Stimulated activated CD8-positive, alpha-beta memory T cell treated with anti-CD3 and anti-CD28 coated beads, Interleukin-15, amount 100 ng/mL, for 1 hour (primary cell): ENCODE measurements at regions not wholly inside any gene's neighbourhood (a gene's known extent, or its start where the extent isn't known, plus 50 kb on each side); places are given as distances from the start of the nearest gene placed in this dataset.

Source experiments
- DNase-seq: peaks from one replicate; pipeline ENCODE4 v3.0.0-alpha.2; 2020; ENCODE audit warnings: low read depth

- DNase-seq = no peak
Observed at GRCh38 chr14:71574976-71575375, 357.3 kb upstream of the RGS6 start.

DNA sequence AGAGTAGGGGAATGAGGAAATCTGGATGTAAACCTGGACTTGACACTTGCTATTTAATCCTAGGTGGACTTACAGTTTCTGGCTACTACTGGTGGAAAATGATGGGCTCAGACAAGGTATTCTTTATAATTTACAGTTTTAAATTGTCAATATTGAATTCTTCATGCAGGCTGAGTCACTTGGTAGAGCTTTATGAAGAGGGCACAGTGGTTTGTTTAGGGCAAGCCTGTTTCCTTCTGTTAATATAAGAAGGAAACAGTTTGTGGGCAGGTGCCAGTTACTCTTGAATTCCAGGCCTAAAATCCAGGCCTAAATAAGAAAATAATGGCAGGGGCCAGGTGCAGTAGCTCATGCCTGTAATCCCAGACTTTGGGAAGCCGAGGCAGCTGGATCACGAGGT is 355.8 kb upstream of the RGS6 start:
- DNase-seq = no peak

DNA sequence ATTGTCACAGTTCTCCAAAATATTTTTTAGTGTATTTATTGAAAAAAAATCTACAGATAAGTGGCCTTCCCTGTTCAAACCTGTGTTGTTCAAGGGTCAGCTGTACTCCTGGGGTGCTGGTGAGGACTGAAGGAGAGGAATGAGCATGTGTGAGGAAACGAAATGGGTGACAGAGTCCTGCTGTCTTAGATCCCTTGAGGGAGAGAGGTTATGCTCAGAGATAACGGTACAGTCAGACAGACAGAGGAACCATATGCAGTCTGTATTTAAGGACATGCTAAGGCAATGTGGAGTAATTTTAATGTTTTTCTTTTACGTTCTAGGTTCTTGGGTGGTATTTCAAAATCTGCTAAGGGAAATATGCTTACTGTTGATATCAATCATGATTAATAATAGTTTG is 352.9 kb upstream of the RGS6 start:
- DNase-seq = no peak

DNA sequence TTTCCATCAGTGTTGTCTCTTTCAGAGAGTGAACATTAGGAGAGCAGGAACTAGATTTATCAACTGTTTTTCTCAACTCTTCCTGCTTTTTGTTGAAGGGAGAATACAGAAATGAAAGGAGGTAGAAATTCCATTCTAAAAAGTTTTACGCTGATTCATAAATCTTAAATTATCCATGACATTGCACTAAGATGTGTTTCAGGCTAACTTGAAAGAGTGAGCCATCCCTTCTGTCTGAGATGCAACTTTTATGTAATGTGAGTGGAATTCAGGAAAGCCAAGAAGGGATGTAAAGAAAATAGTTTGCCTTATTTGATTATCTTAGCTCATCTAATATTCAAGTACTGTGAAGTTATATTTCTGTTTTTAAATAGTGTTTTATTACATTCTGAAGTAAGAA is 349.5 kb upstream of the RGS6 start:
- no peak for DNase-seq

DNA sequence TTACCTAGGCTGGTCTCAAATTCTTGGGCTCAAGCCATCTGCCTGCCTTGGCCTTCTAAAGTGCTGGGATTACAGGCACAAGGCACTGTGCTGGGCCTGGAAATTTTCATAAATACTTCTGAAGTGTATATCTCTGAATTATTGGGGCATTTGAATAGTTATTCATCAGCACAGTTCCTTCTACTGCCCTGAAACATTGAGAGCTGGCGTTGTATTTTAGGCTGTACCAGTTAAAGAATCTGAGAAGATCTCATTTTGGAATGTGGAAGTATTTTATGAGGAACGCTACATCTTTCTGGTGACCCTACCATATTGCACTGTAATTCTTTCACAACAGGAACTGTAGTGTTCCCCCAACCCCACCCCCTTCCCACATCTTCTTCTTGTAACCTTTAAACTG is 349.0 kb upstream of the RGS6 start:
- DNase-seq = no peak

DNA sequence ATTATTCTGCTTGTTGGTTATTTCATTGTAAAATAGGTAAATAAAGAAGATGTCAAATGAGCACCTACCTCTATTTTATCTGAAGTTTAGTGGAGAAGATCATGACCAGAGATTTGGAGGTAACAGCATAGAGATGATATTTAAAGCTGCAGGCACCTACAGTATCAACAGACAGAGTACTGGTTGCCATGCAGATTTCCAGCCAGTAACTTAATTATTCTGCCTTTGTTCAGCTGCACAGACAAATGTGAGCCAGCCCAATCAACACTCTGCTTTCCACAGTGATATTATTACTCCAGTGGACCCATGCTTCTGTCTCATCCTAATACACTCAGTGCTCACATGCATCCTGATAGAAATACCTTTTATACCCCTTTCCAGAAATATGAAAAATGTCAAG is 348.5 kb upstream of the RGS6 start:
- no peak for DNase-seq

DNA sequence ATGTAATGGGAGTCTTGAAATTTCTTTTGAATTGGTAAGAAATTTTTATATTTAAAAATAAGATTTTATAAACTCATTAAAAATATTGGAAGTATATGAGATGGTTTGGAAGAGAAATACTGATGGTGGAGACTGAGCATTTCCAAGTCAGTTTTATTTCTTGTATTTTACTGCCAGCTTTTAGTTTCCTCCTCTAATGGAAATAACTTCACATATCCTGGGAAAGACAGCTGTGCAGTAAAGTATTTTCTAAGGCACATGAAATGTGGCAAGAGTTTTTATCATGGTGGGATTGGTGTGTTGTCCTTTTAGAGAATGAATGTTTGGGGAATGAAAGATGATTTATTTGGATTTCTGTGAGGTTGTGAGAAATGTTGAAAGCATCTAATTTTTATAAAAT is 346.9 kb upstream of the RGS6 start:
- DNase-seq = no peak

- DNase-seq = no peak
Observed at GRCh38 chr14:71586131-71586897, 345.9 kb upstream of the RGS6 start.

DNA sequence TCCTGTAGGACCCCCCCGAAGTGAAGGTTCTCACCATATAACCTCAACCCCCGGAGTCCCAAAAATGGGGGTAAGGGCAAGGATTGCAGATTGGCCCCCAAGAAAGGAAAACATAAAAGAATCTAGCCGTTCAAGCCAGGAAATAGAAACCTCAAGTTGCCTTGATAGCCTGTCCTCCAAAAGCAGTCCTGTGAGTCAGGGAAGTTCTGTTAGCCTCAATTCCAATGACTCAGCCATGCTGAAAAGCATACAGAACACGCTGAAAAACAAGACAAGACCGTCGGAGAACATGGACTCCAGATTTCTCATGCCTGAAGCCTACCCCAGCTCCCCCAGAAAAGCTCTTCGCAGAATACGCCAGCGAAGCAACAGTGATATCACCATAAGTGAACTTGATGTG is 344.2 kb upstream of the RGS6 start:
- no peak for DNase-seq

DNA sequence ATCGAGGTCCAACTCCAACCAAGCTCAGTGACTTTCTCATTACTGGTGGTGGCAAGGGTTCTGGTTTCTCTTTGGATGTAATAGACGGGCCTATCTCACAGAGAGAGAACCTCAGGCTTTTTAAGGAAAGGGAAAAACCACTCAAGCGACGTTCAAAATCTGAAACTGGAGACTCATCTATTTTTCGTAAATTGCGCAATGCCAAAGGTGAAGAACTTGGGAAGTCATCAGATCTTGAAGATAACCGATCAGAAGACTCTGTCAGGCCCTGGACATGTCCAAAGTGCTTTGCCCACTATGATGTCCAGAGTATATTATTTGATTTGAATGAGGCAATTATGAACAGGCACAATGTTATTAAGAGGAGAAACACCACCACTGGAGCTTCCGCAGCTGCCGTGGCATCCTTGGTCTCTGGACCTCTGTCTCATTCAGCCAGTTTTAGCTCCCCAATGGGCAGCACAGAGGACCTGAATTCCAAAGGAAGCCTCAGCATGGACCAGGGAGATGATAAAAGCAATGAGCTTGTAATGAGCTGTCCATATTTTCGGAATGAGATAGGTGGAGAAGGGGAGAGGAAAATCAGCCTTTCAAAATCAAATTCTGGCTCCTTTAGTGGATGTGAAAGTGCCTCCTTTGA is 343.5 kb upstream of the RGS6 start:
- no peak for DNase-seq

DNA sequence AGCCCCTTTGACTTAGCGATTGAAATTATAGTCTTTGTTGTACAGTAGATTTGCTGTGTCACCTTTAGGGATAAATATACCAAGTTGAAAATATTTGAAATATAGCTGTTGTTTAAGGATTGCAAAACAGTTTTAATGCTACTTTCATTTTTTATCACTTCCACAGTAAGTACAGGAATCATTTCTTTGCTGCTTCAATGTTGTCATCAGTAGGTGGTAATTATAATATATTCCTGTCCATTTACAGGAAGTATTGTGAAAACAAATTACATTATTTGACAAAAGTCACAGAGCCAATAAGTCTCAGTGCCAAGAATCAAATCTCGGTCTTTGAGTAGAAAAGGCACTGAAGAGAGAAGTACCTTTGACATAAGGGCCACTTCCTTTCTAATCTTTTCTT is 342.6 kb upstream of the RGS6 start:
- no peak for DNase-seq

- DNase-seq = no peak
Observed at GRCh38 chr14:71590131-71590530, 342.1 kb upstream of the RGS6 start.

DNA sequence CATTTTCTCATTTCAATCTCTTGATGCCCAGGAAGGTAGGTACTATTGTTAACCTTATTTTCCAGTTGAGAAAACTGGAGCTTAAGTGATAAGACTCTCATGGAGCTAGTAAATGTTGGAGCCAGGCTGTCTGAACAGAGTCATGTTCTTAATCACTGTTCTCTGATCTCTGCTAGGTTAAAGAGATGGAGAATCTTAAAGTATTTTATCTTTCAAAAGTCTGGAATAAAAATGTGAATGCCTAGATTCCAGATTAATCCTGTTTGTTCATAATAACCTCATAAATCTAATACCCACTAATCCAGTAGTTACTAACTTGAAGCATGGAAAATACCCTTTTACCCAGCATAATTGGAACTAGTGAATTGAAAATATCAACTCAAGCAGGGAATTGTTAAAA is 341.0 kb upstream of the RGS6 start:
- DNase-seq = no peak

DNA sequence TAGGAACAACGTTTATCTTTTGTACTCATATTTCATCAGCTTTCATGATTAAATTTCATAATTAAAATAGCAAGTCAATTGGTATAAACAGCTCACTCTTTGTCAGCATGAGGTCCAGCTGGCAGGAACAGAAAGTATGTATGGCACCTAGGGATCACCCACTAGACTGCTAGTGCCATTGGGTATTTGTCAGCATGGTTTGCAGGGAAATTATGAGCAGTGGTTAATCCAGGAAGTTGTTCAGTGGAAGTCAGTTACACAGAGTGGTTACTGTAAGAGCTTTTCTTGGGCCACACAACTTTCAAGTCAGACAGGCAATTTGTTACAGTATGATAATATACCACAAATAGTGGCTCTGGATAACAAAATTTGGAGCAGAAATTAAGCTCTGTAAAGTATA is 340.3 kb upstream of the RGS6 start:
- no peak for DNase-seq

DNA sequence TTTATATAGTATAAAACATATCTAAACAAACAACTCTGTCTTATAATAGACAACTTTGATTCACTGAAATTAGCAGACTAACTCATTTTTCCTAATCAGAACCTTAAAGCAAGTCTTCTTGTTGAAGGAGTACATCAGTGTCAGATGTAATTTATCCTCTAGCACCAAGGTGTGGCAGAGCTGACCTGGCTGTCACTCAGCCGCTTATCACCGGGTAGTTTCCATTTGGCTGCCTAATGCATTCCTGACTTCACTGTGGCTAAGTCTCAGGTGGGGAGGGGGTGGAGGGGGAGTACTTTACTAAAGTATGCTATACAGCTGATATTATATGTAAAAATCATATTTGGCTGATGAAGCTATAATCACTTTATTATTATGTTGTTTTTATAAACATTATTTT is 339.9 kb upstream of the RGS6 start:
- DNase-seq = no peak

GRCh38 chr14:71593966-71594365 is 338.3 kb upstream of the RGS6 start:
- no peak for DNase-seq

- DNase-seq = no peak
Observed at GRCh38 chr14:71594821-71595220, 337.4 kb upstream of the RGS6 start.

GRCh38 chr14:71595441-71595840 is 336.8 kb upstream of the RGS6 start:
- no peak for DNase-seq

DNA sequence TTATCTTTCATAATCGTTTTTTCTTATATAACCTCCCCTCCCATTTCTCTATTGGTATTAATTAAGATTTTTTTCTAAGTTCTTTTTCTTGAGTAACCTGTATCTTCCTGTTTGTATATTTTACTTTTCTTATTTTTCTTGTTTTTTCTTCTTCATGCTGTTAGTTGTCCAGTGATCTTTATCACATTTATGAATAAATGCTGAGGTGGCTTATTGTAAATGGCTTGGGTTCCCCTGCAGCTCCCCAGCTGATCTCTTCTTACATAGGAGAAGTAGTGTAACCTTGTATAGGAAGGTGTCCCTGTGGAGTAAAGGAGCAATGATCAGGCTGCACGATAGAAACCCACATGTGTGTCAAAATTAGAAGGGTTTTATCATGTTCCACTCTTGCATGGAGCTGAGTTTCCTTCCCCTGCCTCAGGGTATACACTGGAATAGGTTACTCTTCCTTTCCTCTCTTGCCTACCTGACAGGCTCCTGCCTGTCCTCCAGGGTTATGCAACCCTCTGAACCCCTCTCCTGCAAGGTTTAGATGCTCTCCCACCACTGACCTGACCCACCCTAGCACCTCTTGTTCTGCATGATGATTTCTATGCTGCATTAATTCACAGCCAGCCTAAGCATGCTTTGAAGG is 334.8 kb upstream of the RGS6 start:
- no peak for DNase-seq

DNA sequence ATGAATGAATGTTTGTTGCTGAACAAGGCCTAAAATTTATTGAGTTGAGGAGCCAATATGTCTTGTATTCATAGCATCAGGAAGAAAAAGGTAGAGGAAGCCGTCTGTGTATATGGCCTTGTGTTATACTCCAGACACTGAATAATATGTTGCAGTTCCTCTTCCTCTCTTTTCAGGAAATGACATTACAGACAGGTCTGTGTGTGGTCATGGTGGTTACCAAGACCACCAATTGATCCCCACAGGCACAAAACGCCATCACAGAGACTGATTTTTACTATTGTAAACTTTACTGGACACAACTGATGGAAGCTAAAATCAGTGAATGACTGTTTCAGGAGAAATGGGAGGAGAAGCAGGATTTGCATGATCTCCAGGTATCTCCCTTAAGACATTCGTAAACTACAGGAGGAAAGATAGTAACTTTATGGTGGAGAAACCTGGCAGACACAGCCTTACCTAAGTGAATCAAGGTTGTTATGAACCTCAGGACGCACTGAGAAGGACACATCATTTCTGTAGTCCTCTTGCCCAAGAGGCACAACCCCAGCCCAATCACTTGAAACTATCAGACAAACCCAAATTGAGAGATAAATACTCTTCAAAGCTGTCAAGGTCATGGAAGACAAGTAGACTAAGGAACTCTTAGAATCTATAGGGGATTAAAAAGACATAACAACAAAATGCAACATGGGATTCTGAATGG is 334.1 kb upstream of the RGS6 start:
- DNase-seq = no peak

DNA sequence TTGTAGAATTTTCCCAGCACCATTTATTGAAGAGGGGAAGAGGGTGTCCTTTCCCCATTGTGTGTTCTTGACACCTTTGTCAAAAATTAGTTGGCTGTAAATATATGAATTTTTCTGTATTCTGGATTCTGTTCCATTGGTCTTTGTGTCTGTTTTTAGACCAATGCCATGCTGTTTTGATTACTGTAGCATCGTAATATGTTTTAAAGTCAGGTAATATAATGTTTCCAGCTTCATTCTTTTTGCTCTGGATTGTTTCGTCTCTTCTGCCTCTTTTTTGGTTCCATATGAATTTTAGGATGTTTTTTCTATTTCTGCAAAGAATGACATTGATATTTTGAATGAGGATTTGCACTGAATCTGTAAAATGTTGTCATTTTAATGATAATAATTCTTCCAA is 331.9 kb upstream of the RGS6 start:
- DNase-seq = no peak

DNA sequence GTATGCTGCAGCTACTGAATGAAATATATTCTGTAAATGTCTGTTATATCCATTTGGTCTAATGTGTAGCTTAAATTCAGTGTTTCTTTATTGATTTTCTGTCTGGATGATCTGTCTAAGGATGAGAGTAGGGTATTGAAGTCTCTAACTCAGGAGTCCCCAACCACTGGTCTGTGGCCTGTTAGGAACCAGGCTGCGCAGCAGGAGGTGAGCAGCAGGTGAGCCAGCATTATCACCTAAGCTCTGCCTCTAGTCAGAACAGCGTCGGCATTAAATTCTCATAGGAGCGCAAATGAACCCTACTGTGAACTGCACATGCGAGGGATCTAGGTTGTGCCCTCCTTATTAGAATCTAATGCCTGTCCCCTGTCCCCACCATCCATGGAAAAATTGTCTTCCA is 329.7 kb upstream of the RGS6 start:
- no peak for DNase-seq

DNA sequence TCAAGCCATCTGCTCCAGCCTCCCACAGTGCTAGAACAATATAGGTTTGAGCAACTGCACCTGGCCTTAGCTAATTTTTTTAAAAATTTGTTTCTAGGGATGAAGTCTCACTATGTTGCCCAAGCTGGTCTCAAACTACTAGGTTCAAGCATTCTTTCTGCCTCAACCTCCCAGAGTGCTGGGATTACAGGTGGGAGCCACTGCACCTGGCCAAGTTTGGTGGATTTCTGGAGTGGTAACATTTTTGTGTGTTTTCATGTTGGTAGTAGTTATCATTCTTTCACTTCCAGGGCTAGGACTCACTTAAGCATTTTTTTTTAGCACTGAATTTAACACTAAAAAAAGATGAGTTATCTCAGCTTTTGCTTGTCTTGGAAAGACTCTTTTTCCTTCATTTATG is 328.0 kb upstream of the RGS6 start:
- no peak for DNase-seq
